Chondrocyte (in vitro differentiated cells): ENCODE measurements at regions not wholly inside any gene's neighbourhood (a gene's known extent, or its start where the extent isn't known, plus 50 kb on each side); places are given as distances from the start of the nearest gene placed in this dataset.
"Not testable (repeated sequence)": the region's sequence is repeated elsewhere in the genome, so short reads cannot be mapped to it uniquely, and the experiment has no call there.

Source experiments
- DNase-seq: peaks from one replicate; pipeline ENCODE4 v3.0.0; 2021; ENCODE audit warnings: mixed read lengths, low spot score
- H3K27ac Mint-ChIP-seq: one replicate; pipeline ENCODE4 v1.8.0; 2021; ENCODE audit warnings: mild to moderate bottlenecking, moderate library complexity, mixed read lengths; ENCODE audit not compliant: unreplicated experiment
- H3K27me3 Mint-ChIP-seq: 2 replicates; pipeline ENCODE4 v1.8.0; 2021; ENCODE audit warnings: low read depth, mixed read lengths
- H3K36me3 Mint-ChIP-seq: 2 replicates; pipeline ENCODE4 v1.8.0; 2021; ENCODE audit warnings: low read depth, mixed read lengths
- H3K4me1 Mint-ChIP-seq: 2 replicates; pipeline ENCODE4 v1.8.0; 2021; ENCODE audit warnings: low read depth, mild to moderate bottlenecking, mixed read lengths
- H3K4me3 Mint-ChIP-seq: one replicate; pipeline ENCODE4 v1.8.0; 2021; ENCODE audit warnings: mild to moderate bottlenecking, moderate library complexity, mixed read lengths; ENCODE audit not compliant: unreplicated experiment
- H3K9me3 Mint-ChIP-seq: 2 replicates; pipeline ENCODE4 v1.8.0; 2021; ENCODE audit warnings: low read depth, mixed read lengths
- CTCF ChIP-seq: fragments of 200-600 bp; sonication (generic); IDR thresholded peaks from 2 replicates; pipeline ENCODE4 v1.5.0; 2021; ENCODE audit warnings: antibody characterized with exemption, mild to moderate bottlenecking, moderate library complexity

GRCh38 chrX:85561231-85561630 is 181.8 kb upstream of the POF1B start:
- no peaks in the 10 kb centered on the region for H3K36me3 Mint-ChIP-seq
- no peak for DNase-seq
- no peaks in the 10 kb centered on the region for H3K27me3 Mint-ChIP-seq
- H3K4me3 Mint-ChIP-seq = no peak overlapping the region
- H3K9me3 Mint-ChIP-seq = peaks cover 6% of the 10 kb centered on the region
- no peak overlapping the region for H3K27ac Mint-ChIP-seq
- no peak for TF ChIP-seq CTCF
- H3K4me1 Mint-ChIP-seq = no peaks in the 10 kb centered on the region

GRCh38 chrX:85544609-85545008 is 165.1 kb upstream of the POF1B start:
- peak; percentile 87 for TF ChIP-seq CTCF
- Mint-ChIP-seq H3K9me3 (no peaks in the 10 kb centered on the region), H3K4me1 (no peaks in the 10 kb centered on the region), H3K4me3 (no peak overlapping the region), H3K27ac (no peak overlapping the region), H3K27me3 (peaks cover 2% of the 10 kb centered on the region), H3K36me3 (no peaks in the 10 kb centered on the region)
- no peak for DNase-seq

GRCh38 chrX:85543866-85544265 is 164.4 kb upstream of the POF1B start:
- Mint-ChIP-seq H3K36me3 (no peaks in the 10 kb centered on the region), H3K4me3 (no peak overlapping the region), H3K27me3 (peaks cover 2% of the 10 kb centered on the region), H3K27ac (no peak overlapping the region), H3K9me3 (no peaks in the 10 kb centered on the region), H3K4me1 (no peaks in the 10 kb centered on the region)
- TF ChIP-seq CTCF = no peak
- DNase-seq = no peak

- not testable (repeated sequence) for H3K36me3 Mint-ChIP-seq, H3K4me1 Mint-ChIP-seq, H3K9me3 Mint-ChIP-seq, H3K27ac Mint-ChIP-seq, H3K4me3 Mint-ChIP-seq, DNase-seq, H3K27me3 Mint-ChIP-seq
Measured at GRCh38 chrX:85529141-85529540, 149.7 kb upstream of the POF1B start.

GRCh38 chrX:85517994-85518718 is 138.7 kb upstream of the POF1B start:
- no peak overlapping the region for H3K27ac Mint-ChIP-seq
- H3K9me3 Mint-ChIP-seq = no peaks in the 10 kb centered on the region
- no peaks in the 10 kb centered on the region for H3K36me3 Mint-ChIP-seq
- H3K4me3 Mint-ChIP-seq = no peak overlapping the region
- no peak for DNase-seq
- no peaks in the 10 kb centered on the region for H3K4me1 Mint-ChIP-seq
- no peak for TF ChIP-seq CTCF
- H3K27me3 Mint-ChIP-seq = no peaks in the 10 kb centered on the region

GRCh38 chrX:85516131-85516530 is 136.7 kb upstream of the POF1B start:
- Mint-ChIP-seq H3K9me3 (no peaks in the 10 kb centered on the region), H3K4me1 (no peaks in the 10 kb centered on the region), H3K27ac (no peak overlapping the region), H3K4me3 (no peak overlapping the region), H3K36me3 (no peaks in the 10 kb centered on the region), H3K27me3 (no peaks in the 10 kb centered on the region)
- TF ChIP-seq CTCF = no peak
- no peak for DNase-seq
